NCI-H146 treated with DMSO at 0.1 percent for 48 hours (cell line): ENCODE measurements at regions not wholly inside any gene's neighbourhood (a gene's known extent, or its start where the extent isn't known, plus 50 kb on each side); places are given as distances from the start of the nearest gene placed in this dataset.
"Not testable (repeated sequence)": the region's sequence is repeated elsewhere in the genome, so short reads cannot be mapped to it uniquely, and the experiment has no call there.

ENCODE experiments used
- DNase-seq: peaks from one replicate; lab custom pipeline; 2025; ENCODE audit not compliant: unreplicated experiment; lab: John Stamatoyannopoulos, UW

DNA sequence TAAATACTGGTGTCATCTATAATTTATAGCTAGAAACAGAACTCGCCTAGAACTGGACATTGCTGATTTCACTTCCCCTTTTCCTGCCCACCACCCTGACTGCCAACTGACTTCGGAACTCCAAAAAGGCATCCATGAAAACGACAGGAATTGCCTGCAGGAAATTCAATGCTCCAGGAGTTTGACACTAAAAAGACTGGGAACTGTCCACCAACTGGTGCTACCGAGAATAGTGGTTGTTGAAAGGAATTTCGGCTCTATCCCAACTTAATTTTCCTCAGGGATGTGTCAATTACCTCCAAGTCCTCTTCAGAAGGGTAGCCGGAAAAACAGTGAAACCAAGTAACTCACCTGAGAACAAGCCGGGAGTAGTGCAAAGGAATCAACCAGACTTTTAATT lies 440.0 kb downstream of the PRELID2 start:
- DNase-seq, result not testable (repeated sequence)

DNA sequence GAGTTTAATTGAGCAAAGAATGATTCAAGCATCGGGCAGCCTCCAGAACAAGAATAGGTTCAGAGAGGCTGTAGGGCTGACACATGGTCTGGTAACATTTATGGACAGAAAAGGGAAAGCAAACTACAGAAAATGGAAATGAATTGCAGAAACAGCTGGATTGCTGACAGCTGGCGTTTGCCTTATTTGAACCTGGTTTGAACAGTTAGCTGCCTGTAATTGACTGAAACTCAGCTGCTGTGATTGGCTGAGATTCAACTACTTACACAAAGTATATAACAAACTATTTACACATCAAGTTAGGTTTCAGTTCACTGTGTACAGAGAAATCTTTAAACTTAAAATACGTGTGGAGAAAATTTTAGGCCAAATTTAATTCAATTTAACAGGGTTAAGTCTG lies 441.7 kb downstream of the PRELID2 start:
- DNase-seq, result no peak

DNA sequence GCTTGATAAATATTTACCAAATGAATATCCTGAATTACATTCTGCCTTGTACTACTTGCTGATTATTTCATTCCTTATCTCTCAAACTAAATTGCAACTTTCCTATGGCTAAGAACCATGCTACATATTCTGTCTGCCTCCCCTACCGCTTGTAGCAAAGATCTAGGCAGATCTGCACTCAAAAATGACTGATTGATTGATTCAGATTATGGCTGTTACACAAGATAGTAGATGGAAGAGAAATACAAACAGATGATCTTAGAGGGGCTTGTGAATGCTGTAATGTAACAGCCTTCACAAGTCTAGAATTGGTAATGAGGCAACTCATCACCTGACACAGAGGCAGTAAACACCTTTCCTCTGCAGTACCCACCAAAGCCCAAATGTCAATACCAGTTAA lies 446.1 kb downstream of the PRELID2 start:
- DNase-seq, result no peak

DNA sequence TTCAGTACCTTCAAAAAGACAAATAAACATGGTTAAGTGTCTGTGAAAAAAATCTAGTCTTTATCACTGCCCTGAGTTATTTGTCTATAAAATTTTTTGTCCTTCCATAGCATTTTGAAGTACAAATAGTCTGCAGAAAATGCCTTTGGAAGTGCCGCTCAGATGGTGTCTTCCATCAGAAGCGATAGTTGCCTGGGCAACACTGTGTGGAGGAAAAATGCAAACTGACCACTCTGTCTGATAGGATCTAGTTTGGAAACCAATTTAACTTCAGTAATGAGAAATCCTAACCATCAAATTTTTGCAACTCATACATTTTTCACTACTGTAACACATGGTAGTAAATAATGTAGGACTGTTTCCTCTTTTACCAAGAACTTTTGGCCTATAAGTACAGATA lies 449.9 kb downstream of the PRELID2 start:
- no peak for DNase-seq

DNA sequence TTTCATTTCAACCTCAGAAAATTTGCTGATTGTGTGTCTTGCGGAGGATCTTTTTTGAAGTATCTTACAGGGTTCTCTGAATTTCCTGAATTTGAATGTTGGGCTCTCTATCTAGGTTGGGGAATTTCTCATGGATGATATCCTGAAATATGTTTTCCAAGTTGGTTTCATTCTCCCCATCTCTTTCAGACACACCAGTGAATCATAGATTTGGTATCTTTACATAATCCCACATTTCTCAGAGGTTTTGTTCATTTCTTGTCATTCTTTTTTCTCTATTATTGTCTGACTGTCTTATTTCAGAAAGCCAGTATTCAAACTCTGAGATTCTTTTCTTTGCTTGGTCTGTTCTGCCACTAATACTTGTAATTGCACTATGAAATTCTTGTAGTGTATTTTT lies 456.9 kb downstream of the PRELID2 start:
- no peak for DNase-seq

DNA sequence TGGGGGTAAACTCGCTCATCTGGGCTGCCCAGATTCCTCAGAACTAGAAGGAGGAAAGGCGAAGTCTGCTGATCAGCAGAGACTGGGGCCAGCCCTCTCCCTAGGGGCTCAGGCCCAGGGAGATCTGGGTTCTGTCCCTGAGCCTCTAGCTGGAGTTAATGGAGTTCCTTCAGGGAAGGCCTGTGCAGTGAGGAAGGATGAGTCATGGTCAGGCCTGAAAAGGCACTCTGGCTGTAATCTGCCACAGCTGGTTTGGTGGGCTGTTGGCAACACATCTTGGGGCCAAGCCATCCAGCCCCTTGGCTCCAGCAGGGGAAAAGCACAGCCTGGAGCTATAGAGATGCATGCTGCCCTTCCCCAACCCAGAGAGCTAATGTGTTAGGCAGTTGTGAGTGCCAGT lies 459.6 kb downstream of the PRELID2 start:
- no peak for DNase-seq

DNA sequence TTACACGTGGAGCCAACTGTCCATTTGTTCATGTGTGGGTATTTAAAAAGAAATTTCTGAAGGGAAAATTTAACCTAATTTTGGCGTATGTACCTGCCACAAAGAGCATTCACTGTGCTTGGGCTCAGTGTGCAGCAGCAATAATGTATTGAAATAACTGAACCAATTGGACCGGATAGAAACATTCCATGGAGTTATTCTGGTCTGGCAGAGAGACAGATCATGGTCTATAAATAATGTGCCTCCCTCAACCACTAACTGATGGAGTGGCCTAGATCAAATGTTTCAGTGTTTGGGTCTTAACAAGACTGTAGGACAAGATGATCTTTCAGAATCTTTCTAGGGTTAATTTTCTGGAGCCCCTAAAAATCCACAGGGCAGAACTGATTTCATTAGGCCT lies 469.7 kb downstream of the PRELID2 start:
- no peak for DNase-seq

DNA sequence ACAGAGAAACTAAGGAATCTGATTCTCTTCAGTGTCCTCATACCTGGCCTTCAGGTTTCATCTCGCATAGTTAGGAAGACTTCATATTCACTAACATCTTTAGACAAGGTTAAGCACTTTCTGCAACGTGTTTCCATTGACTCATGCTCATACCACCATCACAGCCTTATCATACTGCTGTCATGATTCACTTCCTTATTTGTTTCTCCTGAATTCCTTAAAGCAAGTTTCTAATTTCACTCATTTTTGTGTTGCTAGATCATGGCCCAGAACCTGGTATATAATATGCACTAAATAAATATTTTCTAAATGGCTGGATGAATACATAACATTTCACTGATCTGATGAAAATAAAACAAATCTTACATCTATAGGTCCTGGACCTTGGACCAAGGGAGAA lies 472.9 kb downstream of the PRELID2 start:
- no peak for DNase-seq

DNA sequence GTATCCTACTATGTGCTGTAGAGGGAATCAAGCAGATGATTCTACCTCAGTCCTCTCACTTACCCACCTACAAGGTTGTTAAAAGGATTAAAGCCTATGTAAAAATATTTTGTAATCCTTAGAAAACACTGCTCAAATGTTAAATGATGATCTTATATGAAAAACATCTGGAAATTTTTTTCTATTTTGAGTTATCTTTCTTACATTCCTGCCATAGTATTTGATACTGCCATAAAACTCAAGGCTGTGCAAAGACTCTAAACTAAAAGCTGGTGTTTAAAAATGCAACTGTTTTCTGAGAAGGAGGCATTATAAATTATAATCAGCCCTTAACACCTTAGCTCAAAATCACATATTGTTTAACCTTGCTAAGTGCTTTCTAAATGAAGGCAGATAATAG lies 474.2 kb downstream of the PRELID2 start:
- no peak for DNase-seq

DNA sequence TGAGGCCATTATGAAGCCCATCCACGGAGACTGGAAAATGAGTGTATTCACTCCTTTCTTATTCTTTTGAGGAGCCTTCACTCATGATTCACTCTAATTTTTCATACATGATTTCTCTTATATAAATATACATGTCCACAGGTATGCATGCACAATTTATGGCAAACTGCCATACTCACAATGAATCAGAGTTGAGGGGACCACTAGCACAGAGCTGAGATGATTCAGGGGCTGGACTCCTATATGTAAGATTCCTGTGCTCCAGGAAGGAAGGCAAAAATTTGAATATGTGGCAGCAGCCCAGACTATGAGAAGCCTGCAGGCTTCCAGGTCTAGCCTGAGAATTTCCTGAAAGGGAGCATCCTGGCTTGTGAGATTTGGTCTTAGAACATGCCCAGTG lies 484.6 kb downstream of the PRELID2 start:
- DNase-seq, result no peak

DNA sequence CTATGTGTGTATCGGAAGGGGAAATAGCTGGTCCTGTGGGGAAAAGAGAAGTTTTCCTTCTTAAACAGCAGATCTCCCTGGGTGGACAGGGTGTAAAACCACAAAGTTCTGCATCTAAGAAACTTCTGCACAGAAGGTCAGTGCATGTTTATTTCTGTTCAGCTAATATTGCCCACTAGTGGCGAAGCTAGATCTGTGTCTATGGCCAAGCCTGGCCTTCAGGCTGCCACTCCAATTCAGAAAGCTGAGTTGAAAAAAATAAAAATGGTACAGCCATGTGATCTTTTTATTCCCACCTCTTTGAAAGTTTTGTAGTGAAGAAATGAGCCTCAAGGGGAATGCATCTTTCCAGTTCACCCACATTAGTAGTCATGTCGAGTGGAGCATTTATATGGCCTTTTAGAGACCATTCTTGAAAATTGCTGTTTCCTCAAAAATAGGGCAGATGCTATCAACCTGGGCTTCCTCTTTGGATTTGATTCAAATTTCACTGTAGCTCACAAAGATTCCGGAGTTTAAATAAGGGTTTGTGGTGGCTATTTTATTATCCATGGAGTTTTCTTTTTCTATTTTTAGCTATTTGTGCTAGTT lies 488.0 kb downstream of the PRELID2 start:
- DNase-seq, result no peak

DNA sequence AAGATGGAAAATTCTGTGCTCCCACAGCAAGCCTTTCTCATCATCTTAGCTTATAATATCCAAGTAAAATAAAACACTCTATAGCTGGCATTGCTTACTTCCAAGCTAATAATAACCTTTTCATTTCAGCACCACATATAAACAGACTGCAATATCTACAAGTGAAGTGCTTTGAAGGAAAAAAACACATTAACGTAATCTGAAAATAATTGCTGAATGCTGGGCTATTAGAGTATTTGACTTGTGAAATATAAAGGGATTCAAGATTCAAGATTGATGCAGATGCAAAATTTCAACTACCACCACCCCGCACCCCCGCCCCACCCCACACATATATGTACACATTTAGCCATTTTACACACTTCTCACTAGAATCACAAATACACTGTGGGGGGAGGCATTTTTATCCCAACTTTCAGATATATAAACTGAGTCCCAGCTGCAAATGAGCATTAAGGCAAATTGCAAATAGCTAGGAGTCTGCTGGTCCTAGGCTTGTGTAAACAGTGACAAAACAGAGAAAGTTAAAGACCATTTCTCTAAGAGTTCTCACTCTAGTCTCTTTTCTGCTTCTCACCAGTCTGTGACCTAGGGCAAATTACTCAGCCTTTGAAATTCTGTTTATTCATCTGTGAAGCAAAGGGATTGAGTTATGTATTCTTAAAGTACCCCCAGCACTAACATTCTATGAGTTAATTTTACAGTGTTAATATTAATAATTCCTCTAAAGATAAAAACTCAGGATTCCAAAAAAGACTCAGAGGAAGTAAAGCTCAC lies 489.4 kb downstream of the PRELID2 start:
- no peak for DNase-seq

DNA sequence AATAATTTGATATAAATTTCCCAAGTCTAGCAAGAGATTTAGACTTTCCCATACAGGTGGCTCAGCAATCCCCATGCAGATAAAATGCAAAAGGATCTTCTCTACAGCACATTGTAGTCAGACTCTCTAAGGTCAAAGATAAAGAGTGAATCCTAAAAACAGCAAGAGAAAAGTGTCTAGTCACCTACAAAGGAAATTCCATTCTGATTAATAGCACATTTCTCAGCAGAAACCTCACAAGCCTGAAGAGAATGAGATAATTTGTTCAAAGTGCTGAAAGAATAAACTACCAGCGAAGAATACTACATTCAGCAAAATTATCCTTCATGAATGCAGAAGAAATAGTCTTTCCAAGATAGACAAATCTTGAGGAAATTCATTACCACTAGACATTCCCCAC lies 493.3 kb downstream of the PRELID2 start:
- DNase-seq, result no peak

DNA sequence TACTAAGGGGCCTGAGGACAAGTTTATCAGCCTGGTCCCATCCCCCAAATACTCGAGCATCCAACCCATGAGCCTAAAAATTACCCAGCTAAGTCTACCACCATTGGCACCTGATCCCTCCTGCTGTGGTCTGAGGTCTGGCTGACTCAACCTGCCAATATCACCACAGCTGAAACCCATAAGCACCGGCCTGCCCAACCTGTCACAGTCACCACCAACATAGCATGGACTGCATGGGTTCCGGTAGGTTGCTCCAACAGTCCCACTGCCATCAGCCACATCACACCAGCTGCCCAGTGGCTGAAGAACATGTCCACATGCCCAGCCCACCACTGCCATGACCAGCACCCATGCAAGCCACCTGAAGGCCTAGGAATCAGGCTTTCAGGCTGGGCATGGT lies 495.0 kb downstream of the PRELID2 start:
- no peak for DNase-seq

DNA sequence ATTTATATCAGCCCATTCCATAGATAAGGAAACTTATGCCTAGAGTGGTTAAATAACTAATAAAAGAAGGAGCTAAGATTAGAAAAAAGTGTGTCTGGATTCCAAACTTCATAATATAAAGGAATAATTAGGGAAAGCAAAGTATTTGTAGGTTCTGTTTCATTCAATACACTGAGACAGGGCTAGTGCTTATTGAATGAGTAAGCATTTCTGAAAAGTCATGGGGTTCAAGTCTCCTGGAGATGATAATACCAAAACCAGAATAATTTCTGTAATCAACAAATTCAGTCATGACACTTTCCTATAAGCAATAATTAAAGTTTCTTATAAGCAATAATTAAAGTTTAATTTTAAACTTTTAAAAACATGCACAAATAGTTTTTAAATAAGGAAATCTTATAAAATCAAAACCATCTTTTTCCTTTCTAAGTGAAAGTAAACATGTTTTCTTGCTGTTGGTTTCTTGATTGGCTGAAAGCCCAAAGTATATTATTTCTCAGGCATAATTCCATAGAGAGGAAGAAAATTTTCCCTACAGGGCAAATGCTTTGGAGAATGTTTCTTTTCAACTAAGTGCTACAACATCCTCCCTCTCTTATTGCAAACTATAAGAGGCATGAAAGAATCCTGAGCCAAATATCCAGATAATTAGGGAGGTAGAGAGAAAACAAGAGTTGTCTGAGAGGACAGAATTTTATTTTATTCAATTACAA lies 510.2 kb downstream of the PRELID2 start:
- DNase-seq, result no peak

DNA sequence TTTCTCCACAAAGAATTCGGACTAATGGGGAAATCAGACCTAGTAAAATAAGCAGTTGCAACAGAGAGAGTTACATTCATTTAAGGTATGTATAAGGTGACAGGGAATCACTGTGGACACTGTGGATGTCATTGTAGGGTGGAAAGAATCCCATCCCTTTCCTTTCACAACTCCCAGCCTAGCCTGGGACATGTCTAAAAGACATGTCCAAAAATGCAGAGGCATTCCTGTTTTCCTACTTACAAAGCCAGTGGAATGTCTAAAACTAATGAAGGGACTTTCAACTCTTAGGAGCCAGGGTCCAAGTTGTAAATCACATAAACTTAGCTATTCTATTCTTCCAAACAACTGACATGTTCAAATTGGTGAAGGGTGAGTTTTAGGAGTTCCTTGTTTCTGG lies 511.0 kb downstream of the PRELID2 start:
- no peak for DNase-seq

DNA sequence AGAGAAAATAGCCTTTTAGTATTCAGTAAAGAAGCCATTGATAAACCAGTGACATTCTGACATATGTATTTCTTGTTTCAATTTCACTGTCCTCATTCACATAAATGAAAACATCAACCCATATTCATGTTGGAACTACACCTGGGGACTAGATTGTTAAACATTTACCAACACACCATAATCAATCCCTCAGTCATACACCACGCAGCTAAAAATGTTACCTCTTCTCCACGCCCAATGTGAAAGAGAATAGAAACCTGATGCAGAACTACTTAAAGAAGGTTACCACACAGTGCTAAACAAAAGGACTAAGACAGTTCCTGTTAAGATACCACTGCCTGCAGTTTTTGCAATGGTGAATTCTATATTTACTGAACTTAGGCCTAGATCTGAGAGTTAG lies 518.9 kb downstream of the PRELID2 start:
- DNase-seq, result no peak

DNA sequence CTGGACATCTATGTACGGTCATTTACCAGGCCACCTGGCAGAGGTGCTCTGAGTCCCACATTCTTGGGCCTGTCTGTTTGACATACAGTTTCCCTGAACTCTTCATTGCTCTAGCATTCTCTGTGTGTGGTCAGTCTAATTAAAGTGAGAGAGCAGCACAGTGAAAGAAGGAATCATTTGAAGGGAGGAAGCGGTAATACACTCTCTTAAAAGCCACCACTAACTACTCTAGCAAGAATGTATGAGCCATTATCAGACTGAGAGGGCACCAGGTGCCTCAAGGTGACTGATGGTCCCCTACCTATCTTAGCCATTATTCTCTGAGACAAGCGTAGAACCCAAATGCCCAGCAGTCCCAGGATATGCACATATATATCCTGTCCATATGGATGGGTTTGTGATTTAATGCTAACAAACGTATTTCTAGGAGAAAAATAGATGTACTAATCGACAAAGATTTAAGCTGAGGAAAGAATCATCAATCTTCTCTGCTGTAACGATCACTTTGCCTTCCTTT lies 527.2 kb downstream of the PRELID2 start:
- DNase-seq, result no peak

DNA sequence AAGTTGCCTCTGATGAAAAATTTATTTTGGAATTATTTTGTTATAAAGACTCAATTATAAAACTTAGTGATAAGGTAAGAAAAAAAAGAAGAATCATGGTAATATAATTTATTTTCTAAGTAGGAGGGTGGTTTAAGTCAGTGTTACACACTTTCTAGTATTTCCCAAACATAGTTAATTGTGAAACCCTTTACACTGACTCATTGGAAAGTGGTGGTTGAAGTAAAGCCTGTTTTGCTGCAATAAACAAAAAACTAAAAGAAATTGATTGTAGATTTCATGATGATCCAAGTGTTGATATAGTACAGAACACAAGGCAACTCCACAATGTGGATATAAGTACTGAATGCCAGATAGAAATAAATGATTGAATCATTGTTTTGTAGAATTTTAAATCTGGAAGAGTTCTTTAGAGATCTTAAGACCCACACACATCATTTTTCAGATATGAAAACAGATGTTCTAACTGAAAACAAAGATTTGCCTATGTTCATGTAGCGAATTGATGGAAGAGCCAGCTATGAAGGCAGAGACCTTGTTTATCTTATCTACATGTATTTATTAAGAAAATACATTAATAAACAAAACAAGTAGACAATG lies 539.8 kb downstream of the PRELID2 start:
- DNase-seq, result no peak

DNA sequence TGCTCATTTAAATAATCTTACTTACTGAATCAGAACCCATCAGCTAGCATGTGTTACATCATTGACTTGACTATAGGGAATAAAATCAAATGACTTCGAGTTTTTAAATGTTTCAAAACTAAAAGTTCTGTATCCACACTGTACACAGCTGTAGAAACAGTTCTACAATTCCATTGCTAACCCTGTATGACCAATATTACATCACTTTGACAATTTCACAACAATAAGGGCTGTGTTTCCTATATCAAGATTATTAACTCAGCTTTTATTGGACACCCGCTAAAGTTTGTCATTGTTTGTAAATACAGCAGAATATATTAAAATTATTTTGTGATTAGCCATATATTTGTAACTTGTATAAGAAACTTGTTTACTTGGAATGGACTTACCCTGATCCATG lies 540.8 kb downstream of the PRELID2 start:
- DNase-seq, result no peak

DNA sequence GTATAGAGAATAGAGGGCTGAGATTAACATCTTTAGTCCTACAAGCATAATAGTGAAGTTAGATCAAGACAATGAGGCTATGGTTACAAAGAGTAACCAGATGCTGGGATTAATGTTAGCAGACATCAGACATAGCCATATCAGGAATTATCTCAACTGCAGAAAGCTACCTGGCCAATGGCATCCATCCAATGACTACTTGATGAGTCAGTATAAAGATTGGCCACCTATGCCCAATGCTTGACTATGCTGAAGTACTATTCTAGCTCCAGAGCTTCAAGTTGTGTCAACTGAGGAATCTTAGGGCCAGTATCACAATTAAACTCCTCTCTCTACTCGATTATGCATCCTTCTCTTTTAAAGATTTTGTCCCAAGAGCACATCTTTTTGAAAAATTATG lies 541.4 kb downstream of the PRELID2 start:
- DNase-seq, result no peak

DNA sequence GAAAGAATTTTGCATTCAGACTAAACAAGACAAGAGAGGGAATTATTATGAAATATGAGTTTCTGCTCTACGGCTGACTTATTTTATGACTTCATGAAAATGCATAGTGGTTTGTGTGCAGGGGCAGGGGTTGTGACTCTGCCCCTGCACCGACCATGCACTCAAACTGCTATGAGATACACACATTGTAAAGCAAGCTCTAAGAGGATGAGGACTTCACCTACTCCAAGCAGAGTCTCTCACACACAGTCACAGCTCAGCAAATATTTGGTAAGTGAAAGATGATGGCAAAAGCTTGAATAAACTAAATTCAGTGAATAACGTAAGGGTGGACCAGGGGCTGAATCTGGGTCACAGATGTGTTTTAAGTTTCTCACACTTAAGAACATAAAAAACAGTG lies 542.9 kb downstream of the PRELID2 start:
- DNase-seq, result no peak
